SIG-M5 treated with dmso at 0.1 percent for 504 hours (cell line): ENCODE measurements at regions not wholly inside any gene's neighbourhood (a gene's known extent, or its start where the extent isn't known, plus 50 kb on each side); places are given as distances from the start of the nearest gene placed in this dataset.

ENCODE experiments used
- DNase-seq: peaks from one replicate; lab custom pipeline; 2025; ENCODE audit not compliant: unreplicated experiment; lab: John Stamatoyannopoulos, UW

DNA sequence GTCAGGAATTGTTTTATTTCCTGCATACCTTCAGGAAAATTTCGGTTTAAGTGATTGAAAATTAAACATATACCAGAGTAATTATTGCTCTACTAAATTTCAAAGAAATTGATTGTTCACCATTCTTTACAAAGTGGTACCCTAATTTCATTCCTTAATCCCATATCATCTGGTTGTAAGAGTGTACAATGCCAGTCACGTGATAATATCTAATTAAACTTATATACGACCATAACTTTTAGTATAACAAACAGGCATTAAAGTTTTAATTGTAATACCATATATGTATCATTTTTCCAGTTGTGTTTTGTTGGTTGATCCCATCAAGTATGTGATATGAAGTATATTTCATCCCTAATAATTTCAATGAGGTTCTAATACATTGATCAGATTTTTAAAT lies 74.8 kb upstream of the PLSCR5 start:
- DNase-seq = no peak

DNA sequence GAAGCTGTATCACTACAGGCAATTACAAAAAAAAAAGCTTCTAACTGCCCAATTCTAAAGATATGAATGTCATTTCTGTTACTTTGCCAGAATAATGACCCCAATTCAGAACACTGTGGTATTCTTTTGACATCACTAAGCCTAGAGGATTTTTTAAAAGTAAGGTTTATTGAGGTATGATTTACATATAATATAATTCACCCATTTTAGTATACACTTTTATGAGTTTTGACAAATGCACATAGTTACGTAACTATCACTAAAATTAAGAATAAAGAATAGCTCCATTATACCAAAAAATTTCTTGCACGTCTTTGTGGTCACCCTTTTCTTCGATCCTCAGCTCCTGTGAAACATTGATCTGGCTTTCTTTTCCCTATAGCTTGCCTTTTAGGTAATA lies 74.0 kb upstream of the PLSCR5 start:
- DNase-seq = no peak

GRCh38 chr3:146672941-146673340 lies 67.8 kb upstream of the PLSCR5 start:
- DNase-seq = no peak

GRCh38 chr3:146664403-146664802 lies 59.3 kb upstream of the PLSCR5 start:
- DNase-seq = no peak

GRCh38 chr3:146658841-146659240 lies 53.7 kb upstream of the PLSCR5 start:
- no peak for DNase-seq

DNA sequence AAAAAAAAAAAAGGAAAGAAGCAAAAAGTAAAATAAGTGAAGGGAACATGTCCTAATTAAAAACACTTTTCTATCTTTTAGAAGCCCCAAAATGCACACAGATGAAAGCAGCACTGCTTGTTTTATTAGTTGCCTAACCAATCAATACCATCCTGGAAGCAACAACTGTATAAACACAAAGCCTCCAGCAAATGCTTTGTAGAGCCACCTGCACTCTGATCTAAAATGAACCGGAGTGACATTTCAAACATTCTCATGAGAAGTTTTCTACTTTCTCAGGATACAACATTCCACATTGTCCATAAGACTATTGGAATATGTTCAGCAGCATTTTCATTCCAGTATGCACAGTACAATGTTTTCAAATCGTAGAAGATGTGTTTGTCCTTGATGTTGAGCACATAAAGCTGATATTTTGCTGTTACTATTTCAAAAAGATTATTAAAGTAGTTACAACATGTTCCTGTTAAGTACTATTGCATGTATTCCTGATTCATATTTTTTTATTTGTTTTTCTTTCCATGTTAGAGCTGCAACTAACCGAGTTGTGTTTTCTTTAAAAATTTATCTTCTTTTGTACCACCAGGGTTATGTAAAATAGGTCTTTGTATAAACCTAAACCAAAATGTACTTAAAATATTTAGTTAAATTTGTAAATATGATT lies 50.3 kb upstream of the PLSCR5 start:
- no peak for DNase-seq
